ENCODE measurements at regions not wholly inside any gene's neighbourhood (a gene's known extent, or its start where the extent isn't known, plus 50 kb on each side); places are given as distances from the start of the nearest gene placed in this dataset.

- TF ChIP-seq RCOR1 (IDR thresholded peaks at IDR 0.05; ENCODE audit: borderline replicate concordance in 1 of 2, low read depth in 2 of 2, low read length in 2 of 2) (no peak), NFYB (IDR thresholded peaks at IDR 0.05; ENCODE audit: extremely low read depth, insufficient read length) (no peak)
Measured at GRCh38 chrX:97672608-97673007, 788.9 kb downstream of the RPA4 start (continued).

- Histone ChIP-seq H3K4me1 (replicated peaks in 1 of 2; ENCODE audit: control insufficient read depth in 2 of 2, insufficient read depth in 2 of 2, low read length in 2 of 2) (no peaks in the 10 kb centered on the region), H4K20me1 (replicated peaks; ENCODE audit: control insufficient read depth, insufficient read depth, low read length) (no peaks in the 10 kb centered on the region), H3K79me2 (ENCODE audit: control insufficient read depth, insufficient read depth, low read length) (no peaks in the 10 kb centered on the region), H3K27ac (ENCODE audit: extremely low read depth, low read depth, low read length) (no peak overlapping the region), H3K4me2 (ENCODE audit: insufficient read depth, low read length) (no peak overlapping the region), H3K36me3 (ENCODE audit: control insufficient read depth, insufficient read depth, low read length) (no peaks in the 10 kb centered on the region), H2AFZ (ENCODE audit: low read depth, low read length) (no peak overlapping the region), H3K9me1 (ENCODE audit: control insufficient read depth, insufficient read depth, low read length) (no peaks in the 10 kb centered on the region), H3K9ac (ENCODE audit: insufficient read depth in 1 of 2, low read depth in 2 of 2, low read length in 2 of 2) (no peak overlapping the region), H3K27me3 (ENCODE audit: control insufficient read depth in 2 of 2, insufficient read depth in 2 of 2, low read length in 2 of 2) (no peaks in the 10 kb centered on the region), H3K4me3 (no peak overlapping the region), H3K9me3 (replicated peaks; ENCODE audit: control insufficient read depth, insufficient read depth, low read depth, low read length) (no peaks in the 10 kb centered on the region)
- no peak for ATAC-seq
- TF ChIP-seq GMEB1 (CRISPR knock-in tag; IDR thresholded peaks at IDR 0.05) (no peak), ZNF780A (CRISPR knock-in tag; IDR thresholded peaks at IDR 0.05) (no peak), NR2C1 (IDR thresholded peaks at IDR 0.05) (no peak), NR2C1 (tag; IDR thresholded peaks at IDR 0.05) (no peak), ATF7 (IDR thresholded peaks at IDR 0.05) (no peak), ZNF184 (CRISPR knock-in tag; IDR thresholded peaks at IDR 0.05) (no peak), L3MBTL2 (IDR thresholded peaks at IDR 0.05) (no peak), CHAMP1 (IDR thresholded peaks at IDR 0.05) (no peak), RFX5 (IDR thresholded peaks at IDR 0.05; ENCODE audit: low read depth, low read length) (no peak), ETV5 (CRISPR knock-in tag; IDR thresholded peaks at IDR 0.05; ENCODE audit: low read depth) (no peak), ERF (CRISPR knock-in tag; IDR thresholded peaks at IDR 0.05) (no peak), MAX (CRISPR knock-in tag; IDR thresholded peaks at IDR 0.05) (no peak)
- WGBS (ENCODE audit: insufficient coverage, low coverage, missing lambda C conversion rate): 2% methylated on average over 5 of the region's 5 CpGs
- CTCF ChIA-PET (ENCODE audit: low intra/inter-chr PET ratio): no interaction called here
- no peak for FAIRE-seq
- DNase-seq (ENCODE audit: extremely low read depth in 1 of 4, low spot score in 3 of 4): no peak
- no TSS peak for BruUV-seq (replicated peaks)
- in situ Hi-C loops (cut with MboI) (no loop called here), intact Hi-C loops (cut with micrococcal nuclease) (no loop called here)
- POLR2A ChIA-PET: no interaction called here
Measured at GRCh38 chrX:97673135-97673534, 789.4 kb downstream of the RPA4 start.
